ENCODE measurements at regions not wholly inside any gene's neighbourhood (a gene's known extent, or its start where the extent isn't known, plus 50 kb on each side); places are given as distances from the start of the nearest gene placed in this dataset.

DNA sequence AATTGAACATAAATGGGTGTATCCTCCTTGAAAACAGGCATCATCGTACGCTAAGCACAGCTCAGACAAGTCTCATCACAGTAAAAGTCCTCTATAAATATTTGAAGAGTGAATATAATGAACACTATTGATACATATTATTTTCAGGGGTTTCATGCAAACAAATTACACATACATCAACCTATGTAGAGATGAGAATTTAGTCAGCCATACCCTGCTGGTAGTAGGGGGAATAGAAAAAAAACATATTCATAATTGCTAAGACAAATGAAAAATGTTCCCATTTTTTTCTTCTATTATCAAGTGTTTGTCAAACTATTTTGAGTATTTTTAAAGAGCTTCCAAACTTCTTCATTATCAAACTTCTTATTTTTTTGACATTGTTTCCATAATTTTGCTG is 205.6 kb upstream of the SOX5 start:
- TF ChIP-seq, protein P1, sequence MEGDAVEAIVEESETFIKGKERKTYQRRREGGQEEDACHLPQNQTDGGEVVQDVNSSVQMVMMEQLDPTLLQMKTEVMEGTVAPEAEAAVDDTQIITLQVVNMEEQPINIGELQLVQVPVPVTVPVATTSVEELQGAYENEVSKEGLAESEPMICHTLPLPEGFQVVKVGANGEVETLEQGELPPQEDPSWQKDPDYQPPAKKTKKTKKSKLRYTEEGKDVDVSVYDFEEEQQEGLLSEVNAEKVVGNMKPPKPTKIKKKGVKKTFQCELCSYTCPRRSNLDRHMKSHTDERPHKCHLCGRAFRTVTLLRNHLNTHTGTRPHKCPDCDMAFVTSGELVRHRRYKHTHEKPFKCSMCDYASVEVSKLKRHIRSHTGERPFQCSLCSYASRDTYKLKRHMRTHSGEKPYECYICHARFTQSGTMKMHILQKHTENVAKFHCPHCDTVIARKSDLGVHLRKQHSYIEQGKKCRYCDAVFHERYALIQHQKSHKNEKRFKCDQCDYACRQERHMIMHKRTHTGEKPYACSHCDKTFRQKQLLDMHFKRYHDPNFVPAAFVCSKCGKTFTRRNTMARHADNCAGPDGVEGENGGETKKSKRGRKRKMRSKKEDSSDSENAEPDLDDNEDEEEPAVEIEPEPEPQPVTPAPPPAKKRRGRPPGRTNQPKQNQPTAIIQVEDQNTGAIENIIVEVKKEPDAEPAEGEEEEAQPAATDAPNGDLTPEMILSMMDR (IDR thresholded peaks at IDR 0.05 in 8 of 11, conservative IDR thresholded peaks at IDR 0.05 in 3 of 11): no peak
- TF ChIP-seq POLR2A (IDR thresholded peaks at IDR 0.05): no peak
- TF ChIP-seq POLR2AphosphoS5 (IDR thresholded peaks at IDR 0.05): no peak

Measured in spleen (tissue), 7 donors.